GM12874 (cell line): ENCODE measurements at regions not wholly inside any gene's neighbourhood (a gene's known extent, or its start where the extent isn't known, plus 50 kb on each side); places are given as distances from the start of the nearest gene placed in this dataset.

ENCODE experiments used
- TF ChIP-seq, protein P1 (sequence below): IDR thresholded peaks from 2 replicates; pipeline ENCODE4 v1.5.1; 2011; ENCODE audit warnings: low read depth, mild to moderate bottlenecking, control low read depth, low read length, moderate library complexity; ENCODE audit not compliant: insufficient read depth

DNA sequence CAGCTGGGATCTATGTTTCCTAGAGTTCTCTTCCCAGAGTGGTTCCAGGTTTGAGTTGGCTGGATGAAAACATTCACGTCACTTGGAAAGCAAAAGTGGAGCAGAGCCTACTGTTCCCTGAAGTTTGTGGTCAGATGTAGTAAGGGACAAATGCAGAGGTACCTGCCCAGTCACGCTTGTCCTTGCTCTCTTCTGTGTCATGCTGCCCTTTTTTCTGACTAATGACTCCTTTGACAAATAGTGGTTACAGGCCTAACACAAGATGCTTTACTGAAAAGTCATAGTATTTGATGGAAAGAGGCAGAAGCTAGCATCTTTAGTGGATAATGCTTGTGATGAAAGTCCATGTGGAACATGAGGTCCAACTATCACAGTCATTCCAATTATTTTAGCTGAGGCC lies 881.4 kb upstream of the B3GALT2 start:
- TF ChIP-seq, protein P1, sequence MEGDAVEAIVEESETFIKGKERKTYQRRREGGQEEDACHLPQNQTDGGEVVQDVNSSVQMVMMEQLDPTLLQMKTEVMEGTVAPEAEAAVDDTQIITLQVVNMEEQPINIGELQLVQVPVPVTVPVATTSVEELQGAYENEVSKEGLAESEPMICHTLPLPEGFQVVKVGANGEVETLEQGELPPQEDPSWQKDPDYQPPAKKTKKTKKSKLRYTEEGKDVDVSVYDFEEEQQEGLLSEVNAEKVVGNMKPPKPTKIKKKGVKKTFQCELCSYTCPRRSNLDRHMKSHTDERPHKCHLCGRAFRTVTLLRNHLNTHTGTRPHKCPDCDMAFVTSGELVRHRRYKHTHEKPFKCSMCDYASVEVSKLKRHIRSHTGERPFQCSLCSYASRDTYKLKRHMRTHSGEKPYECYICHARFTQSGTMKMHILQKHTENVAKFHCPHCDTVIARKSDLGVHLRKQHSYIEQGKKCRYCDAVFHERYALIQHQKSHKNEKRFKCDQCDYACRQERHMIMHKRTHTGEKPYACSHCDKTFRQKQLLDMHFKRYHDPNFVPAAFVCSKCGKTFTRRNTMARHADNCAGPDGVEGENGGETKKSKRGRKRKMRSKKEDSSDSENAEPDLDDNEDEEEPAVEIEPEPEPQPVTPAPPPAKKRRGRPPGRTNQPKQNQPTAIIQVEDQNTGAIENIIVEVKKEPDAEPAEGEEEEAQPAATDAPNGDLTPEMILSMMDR: no peak

- TF ChIP-seq, protein P1: no peak
Measured at GRCh38 chr1:194062962-194063361, 876.5 kb upstream of the B3GALT2 start.

DNA sequence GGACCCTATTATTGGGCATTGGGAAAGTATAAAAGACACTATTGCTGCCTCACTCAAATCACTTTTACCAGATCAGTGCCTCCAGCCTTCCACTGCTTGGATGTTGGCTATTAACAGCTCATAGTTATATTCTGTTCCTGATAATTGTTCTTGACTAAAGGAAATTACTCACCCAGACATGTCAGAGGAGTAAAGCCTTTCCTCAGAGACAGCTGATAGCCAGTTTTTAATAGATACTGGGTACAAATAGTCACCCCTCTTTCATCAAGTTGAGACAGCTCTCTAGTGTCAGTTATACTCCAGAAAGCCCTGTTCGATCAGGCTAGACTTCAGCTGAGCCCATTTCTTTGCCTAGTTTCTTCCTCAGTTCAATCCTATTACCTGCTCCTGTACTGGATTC lies 876.1 kb upstream of the B3GALT2 start:
- TF ChIP-seq, protein P1: no peak

DNA sequence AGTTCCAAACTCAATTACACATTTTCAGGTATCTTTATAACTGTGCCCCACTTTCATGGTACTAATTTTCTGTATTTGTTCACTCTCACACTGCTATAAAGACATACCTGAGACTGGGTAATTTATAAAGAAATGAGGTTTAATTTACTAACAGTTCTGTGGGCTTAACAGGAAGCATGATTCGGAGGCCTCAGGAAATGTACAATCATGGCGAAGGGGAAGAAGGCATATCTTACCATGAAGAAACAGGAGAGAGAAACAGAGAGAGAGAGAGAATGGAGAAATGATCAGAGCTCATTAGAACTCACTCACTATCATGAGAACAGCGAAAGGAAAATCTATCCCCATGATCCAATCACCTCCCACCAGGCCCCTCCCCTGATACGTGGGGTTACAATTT lies 874.1 kb upstream of the B3GALT2 start:
- TF ChIP-seq, protein P1: no peak

DNA sequence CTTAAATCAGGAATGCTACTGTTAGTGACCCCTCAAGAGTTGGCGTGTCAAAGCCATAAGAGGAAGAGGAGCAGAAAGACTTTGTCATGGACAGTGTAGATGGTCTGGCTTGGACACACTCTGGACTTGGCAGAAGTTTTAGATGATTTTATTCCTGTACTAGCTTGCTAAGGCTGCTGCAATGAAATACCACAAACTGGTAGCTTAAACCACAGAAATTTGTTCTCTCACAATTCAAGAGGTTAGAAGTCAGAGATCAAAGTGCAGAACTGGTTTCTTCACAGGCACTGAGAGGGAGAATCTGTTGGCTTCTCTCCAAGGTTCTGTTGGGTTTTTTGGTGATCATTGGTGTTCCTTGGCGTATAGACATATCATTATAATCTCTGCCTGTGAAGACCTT lies 869.8 kb upstream of the B3GALT2 start:
- TF ChIP-seq, protein P1: no peak

DNA sequence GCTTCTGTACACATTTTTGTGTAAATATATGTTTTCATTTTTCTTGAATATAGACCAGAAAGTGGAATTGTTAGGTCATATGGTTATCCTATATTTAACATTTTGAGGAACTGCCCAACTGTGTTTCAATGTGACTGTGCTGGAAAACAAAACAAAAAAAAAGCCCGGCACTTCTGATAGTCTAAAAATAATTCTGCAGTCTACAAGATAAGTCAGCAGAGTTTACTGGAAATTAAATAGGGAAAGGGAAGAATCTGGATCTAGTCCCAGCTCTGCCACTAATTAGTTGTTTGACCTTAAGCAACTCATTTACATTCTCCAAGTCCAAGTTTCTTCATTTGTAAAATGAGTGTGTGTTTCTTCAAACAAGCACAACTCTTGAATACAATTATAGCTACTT lies 869.1 kb upstream of the B3GALT2 start:
- TF ChIP-seq, protein P1: no peak

GRCh38 chr1:194052514-194053338 lies 866.3 kb upstream of the B3GALT2 start:
- TF ChIP-seq, protein P1: no peak
